HL-60 (cell line): ENCODE measurements at regions not wholly inside any gene's neighbourhood (a gene's known extent, or its start where the extent isn't known, plus 50 kb on each side); places are given as distances from the start of the nearest gene placed in this dataset.

Source experiments
- CTCF ChIP-seq: IDR thresholded peaks from one replicate; pipeline ENCODE4 v1.5.1; 2011; ENCODE audit warnings: low read length, control low read depth, inconsistent platforms; ENCODE audit not compliant: insufficient read depth
- GABPA ChIP-seq: IDR thresholded peaks from 2 replicates; pipeline ENCODE4 v1.6.1; 2012; ENCODE audit warnings: low read depth
- POLR2AphosphoS5 ChIP-seq: IDR thresholded peaks from 2 replicates; pipeline ENCODE4 v1.6.1; 2012; ENCODE audit warnings: low read depth
- REST ChIP-seq: IDR thresholded peaks from 2 replicates; pipeline ENCODE4 v1.6.1; 2012; ENCODE audit warnings: low read depth; ENCODE audit not compliant: insufficient replicate concordance
- SPI1 ChIP-seq: IDR thresholded peaks from 2 replicates; pipeline ENCODE4 v1.6.1; 2012; ENCODE audit warnings: low read depth, mild to moderate bottlenecking, borderline replicate concordance

GRCh38 chr16:13426269-13426668, 493.7 kb upstream of the ERCC4 start:
- TF ChIP-seq CTCF (no peak), REST (no peak), POLR2AphosphoS5 (no peak), GABPA (no peak), SPI1 (no peak)
